ENCODE measurements at regions not wholly inside any gene's neighbourhood (a gene's known extent, or its start where the extent isn't known, plus 50 kb on each side); places are given as distances from the start of the nearest gene placed in this dataset.

DNA sequence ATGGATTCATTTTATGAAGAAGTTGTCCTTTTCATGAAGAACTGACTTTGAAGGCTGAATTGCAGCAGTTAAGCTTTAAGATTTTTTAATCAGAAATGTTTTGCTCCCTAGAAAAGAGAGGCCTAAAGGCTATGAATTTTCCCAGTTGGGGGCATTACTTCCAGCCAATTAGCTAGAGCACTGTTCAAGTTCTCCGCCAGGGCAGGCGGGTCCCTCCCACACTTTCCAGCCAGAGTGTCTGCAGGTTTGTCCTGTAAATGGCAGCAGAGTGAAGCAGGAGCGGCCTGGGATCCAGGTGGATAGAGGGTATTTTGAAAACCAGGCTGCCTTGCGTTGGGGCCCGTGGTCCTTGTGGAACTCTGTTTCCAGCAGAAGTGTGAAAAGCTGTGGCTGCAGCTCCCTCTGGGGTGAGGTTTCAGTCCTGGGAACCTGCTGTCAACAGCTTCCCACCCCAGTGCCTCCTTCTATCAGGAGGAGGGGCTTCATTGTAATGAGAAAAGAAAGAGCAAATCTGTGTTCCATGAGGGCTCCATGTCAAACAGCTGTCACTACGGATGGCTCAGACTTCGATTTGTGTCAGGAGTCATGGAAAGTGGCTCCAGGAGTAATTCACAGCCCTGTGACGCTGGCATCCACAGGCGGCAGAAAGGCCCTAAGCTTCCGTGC, 210.7 kb upstream of the TMEM132C start:
- TF ChIP-seq, protein P1, sequence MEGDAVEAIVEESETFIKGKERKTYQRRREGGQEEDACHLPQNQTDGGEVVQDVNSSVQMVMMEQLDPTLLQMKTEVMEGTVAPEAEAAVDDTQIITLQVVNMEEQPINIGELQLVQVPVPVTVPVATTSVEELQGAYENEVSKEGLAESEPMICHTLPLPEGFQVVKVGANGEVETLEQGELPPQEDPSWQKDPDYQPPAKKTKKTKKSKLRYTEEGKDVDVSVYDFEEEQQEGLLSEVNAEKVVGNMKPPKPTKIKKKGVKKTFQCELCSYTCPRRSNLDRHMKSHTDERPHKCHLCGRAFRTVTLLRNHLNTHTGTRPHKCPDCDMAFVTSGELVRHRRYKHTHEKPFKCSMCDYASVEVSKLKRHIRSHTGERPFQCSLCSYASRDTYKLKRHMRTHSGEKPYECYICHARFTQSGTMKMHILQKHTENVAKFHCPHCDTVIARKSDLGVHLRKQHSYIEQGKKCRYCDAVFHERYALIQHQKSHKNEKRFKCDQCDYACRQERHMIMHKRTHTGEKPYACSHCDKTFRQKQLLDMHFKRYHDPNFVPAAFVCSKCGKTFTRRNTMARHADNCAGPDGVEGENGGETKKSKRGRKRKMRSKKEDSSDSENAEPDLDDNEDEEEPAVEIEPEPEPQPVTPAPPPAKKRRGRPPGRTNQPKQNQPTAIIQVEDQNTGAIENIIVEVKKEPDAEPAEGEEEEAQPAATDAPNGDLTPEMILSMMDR (IDR thresholded peaks at IDR 0.05; ENCODE audit: control extremely low read depth in 1 of 3, insufficient read depth in 1 of 3, low read depth in 1 of 3, low read length in 3 of 3) = no peak; a peak in 1 of 4 replicates
- TF ChIP-seq TCF12 (IDR thresholded peaks at IDR 0.05; ENCODE audit: low read depth, low read length) (no peak), KDM1A (IDR thresholded peaks at IDR 0.05; ENCODE audit: borderline replicate concordance, low read length) (no peak), SIN3A (conservative IDR thresholded peaks at IDR 0.05 in 1 of 2, IDR thresholded peaks at IDR 0.05 in 1 of 2; ENCODE audit: low read depth in 1 of 2, low read length in 2 of 2) (no peak), POLR2AphosphoS5 (IDR thresholded peaks at IDR 0.05; ENCODE audit: low read depth, low read length) (no peak), HDAC2 (IDR thresholded peaks at IDR 0.05; ENCODE audit: borderline replicate concordance in 1 of 2, low read depth in 2 of 2, low read length in 2 of 2) (no peak), MAFK (IDR thresholded peaks at IDR 0.05; ENCODE audit: low read depth, low read length) (no peak)
